GM19468 (cell line): ENCODE measurements at regions not wholly inside any gene's neighbourhood (a gene's known extent, or its start where the extent isn't known, plus 50 kb on each side); places are given as distances from the start of the nearest gene placed in this dataset.
"Not testable (repeated sequence)": the region's sequence is repeated elsewhere in the genome, so short reads cannot be mapped to it uniquely, and the experiment has no call there.

ENCODE experiments used
- ATAC-seq: cut with Tn5 transposase; IDR thresholded peaks from one replicate; pipeline ENCODE4 v1.9.1; 2021; ENCODE audit warnings: mild to moderate bottlenecking, moderate library complexity, moderate number of reproducible peaks; ENCODE audit not compliant: unreplicated experiment; ENCODE audit errors: extremely low read depth

DNA sequence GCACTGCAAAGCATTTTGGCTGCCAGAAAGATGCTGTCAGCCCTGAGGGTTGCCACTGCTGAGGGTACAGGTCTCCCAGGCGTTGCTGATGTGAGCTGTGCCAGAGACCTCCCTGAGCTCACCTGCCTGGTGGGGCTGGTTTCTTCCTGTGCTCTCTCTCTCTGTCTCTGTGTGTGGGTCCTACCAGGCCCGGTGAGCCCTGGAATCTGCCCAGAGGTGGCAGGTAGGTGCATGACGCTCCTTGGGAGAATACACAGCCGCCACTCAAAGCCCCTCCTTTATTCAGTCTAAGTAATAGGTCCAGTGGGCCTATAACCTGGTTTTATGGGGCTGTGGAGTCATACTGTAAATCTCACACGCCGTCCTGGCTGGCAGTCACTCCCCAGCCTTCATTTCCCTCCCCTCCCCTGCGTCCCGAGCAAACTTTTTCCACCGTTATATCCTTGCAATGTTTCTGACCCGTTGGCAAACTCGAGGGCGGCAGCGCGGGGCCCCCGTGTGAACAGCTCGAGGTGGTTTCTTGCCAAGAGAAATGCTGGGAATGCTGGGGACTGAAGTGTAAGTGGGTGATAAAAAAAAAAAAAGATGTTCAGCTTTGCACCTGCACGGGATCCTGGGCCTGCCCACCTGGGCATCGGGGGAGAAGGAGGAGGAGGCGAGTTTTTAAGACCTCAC is 245.9 kb downstream of the CRLF2 start:
- no peak for ATAC-seq

DNA sequence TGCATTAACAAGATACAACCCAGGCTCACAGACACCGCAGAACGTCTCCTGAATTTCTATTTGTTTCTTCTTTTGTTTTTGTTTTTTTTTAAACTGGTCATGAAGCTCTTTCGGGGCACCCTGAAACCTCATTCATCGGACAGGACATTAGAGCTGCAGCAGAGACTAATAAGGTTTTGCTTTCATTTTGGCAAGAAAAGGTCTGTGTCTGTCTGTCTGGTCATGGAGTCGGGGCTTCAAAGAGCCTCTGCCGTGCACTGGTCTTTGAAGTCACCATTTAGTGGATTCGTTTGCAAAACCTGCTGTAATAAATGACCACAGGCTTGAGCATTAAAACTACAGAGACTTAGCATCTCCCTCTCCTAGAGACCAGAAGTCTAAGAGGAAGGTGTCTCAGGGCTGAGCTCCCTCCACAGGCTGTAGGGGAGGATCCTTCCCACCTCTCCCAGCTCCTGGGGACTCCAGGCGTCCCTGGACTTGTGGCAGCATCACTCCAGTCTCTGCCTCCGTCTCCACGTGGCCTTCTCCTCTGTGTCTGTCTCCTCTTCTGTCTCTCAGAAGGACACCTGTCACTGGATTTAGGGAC is 247.5 kb downstream of the CRLF2 start:
- ATAC-seq: no peak

DNA sequence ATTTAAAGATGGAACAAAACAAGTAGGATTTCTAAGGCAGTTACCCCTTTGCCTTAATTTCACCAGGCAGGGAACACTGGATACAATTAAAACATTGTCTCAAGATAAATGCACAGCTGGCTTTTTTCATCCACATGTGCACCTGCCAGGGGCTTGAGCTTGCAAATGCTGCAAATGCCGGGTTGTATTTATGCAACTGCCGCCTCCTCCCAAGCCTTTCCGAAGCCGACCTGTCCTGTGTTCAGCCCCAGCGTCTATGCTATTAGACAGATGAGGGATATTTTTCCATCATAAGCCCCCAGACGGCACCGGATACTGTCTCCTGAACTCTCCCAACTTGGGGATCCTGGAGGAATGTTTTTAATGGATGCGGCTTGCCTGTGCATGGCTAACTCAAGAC is 251.6 kb downstream of the CRLF2 start:
- no peak for ATAC-seq

DNA sequence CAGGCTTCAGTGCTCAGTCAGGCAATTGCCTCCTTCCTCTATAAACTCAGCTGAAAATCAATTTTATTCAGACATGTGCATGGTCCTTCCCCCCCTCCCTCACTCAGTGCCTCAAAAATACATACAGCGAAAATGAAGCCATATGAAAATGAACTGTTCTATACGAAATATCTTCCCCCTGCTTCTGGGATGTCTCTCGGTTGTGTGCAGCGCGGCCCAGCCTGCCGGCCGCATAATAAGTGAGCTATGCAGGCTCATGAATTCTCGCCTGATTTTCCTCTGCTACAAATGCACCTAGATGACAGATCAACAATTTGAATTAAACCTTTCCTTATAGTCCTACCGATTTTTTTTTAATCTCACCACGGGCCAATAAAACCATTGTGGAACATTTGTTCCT is 252.9 kb downstream of the CRLF2 start:
- ATAC-seq: no peak

DNA sequence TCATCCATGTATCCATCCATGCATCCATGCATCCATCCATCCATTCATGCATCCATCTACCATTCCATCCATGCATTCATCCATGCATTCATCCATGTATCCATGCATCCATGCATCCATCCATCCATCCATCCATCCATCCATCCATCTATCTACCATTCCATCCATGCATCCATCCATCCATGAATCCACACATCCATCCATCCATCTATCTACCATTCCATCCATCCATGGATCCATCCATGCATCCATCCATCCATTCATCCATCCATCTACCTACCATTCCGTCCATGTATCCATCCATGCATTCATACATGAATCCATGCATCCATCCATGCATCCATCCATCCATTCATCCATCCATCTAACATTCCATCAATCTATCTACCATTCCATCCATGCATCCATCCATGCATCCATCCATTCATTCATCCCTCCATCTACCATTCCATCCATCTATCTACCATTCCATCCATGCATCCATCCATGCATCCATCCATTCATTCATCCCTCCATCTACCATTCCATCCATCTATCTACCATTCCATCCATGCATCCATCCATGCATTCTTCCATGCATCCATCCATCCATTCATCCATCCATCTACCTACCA is 257.2 kb downstream of the CRLF2 start:
- not testable (repeated sequence) for ATAC-seq

DNA sequence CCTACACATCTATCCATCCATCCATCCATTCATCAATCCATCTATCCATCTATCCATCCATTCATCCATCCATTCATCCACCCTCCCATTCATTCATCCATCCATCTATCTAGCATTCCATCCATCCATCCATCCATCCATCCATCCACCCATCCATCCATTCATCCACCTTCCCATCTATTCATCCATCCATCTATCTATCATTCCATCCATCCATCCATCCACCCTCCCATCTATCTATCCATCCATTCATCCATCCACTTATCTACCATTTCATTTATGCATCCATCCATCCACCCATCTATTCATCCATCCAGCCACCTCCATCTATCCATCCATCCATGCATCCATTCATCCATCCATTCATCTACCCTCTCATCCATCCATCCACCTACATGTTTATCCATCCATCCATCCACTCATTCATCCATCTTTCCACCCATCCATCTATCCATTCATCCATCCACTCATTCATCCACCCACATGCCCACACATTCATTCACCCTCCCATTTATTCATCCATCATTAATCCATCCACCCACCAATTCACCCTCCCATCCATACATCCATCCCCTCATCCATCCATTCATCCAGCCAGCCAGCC is 258.5 kb downstream of the CRLF2 start:
- no peak for ATAC-seq

DNA sequence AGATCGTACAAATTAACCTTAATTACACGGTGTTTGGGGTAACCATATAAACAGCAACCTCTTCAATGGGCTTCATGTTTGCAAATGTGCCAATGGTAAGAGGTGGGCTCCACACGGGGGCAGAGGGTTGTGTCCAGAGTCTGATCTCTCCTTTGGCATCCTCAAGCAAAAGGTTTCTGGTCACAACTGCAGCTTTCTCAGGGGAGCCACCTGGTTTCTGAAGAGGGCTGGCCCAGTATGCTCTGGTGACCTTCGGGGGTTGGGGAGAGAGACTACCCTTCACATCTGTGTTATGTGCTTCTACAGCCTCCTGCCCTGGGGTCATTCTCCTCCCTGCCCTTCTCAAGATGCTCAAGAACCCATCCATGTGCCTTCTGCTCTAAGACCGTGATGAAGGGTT is 259.6 kb downstream of the CRLF2 start:
- no peak for ATAC-seq

DNA sequence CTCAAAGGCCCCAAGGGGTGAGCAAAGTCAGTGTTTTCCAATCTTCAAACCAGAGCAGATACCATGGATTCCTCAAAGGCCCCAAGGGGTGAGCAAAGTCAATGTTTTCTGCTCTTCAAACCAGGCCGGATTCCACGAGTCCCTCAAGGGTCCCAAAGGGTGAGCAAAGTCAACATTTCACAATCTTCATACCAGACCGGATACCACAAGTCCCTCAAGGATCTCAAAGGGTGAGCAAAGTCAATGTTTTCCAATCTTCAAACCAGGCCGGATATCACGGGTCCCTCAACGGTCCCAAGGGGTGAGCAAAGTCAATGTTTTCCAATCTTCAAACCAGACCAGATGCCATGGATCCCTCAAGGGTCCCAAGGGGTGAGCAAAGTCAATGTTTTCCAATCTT is 265.2 kb downstream of the CRLF2 start:
- ATAC-seq: not testable (repeated sequence)

DNA sequence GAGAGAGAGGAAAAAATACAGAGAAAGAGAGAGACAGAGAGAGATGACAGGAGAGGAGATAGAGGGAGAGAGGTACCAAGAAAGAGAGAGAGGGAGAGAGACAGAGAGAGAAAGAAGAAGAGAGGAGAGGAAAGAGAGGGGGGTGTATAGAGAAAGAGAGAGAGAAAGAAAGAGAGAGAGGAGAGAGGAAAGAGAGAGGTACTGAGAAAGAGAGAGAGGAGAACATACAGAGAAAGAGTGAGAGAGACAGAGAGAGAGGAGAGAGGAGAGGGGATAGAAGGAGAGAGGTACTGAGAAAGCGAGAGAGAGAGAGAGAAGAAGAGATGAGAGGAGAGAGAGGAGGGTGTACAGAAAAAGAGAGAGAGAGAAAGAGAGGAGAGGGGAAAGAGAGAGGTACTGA is 269.4 kb downstream of the CRLF2 start:
- no peak for ATAC-seq

DNA sequence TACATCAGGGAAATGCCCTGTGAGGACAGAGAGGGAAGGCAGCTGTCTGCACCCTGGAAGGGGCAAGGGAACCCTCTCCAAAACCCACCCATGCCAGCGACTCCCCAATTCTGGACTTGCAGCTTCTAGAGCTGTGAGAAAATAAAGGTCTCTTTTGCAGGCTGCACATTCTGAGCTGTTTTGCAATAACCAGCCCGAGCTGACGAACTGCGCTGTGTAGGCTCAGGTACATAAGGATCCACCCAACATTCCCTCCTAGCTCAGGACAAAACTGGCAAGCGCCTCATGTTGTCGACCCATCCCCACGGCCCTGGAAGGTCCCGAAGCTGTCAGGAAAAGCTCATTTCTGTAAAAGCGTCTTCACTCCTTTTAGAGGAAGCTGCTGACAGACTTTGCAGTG is 271.8 kb downstream of the CRLF2 start:
- no peak for ATAC-seq

DNA sequence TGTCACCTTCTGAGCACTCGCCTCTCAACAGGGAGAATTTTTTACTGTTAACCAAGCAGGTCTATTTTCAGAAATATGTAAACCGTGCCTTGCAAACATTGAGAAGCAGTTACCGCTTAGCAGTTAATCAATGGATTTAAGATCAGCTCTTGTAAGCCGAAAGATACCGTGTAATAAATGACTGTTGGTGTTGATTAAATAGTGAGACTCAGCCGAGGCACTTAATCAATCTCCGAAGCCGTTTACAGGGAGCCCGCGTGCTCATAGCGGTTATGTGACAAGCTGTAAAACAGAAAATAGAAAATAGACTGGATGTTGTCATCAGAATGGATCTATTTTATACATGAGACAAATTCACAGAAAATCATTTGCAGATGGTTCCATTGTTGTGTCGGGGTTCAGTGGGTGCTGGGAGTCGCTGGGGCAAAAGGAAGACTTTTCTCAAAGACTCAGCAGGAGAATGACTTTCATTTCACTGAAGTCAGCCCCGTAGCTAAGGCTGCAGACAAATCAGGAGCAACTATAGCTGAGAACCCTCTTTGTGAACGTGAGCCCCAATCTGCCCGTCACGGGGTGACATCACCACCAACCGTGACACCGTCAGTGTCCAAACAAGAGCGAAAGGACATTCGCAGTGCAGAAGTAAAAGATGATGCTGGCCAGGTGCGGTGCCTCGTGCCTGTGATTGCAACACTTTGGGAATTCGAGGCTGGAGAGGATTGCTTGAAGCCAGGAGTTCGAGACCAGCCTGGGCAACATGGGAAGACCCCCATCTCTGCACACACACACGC is 275.3 kb downstream of the CRLF2 start:
- ATAC-seq: no peak

DNA sequence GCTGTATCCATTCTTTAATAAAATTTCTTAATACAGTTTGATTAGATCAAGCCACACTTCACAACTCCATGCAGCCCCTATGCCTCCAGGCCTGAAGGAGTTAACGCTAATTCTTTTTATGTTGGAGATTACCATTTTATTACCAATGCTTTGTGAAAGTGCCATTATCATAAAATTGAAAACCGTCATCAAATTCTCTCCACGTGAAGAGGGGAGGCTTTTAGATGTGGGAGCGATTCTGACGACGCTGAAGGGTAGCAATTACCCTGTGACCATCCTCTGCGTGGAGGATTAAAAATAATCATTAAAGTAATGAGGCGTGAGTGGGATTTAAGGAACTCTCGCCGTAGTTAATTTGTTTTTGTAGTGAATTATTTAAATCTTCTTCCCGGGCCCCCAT is 278.8 kb downstream of the CRLF2 start:
- no peak for ATAC-seq

DNA sequence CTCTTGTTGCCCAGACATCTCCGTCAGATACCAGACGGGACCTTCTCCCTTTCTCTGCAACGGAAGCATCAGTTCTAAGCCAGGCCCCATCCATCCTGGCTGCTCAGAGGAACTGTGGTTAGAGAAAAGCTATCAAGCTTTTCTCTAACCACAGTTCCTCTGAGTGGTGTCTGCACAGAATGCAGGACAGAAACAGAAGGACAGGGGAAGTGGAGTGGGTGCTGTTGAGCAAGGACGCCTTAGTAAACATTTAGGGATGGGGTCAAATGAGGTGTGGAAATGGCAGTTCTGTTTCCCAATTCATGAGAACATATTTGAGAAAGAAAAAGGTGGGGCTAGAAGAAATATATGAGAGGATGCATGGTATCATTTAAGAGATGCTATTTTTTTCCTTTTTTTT is 283.8 kb downstream of the CRLF2 start:
- ATAC-seq: no peak

DNA sequence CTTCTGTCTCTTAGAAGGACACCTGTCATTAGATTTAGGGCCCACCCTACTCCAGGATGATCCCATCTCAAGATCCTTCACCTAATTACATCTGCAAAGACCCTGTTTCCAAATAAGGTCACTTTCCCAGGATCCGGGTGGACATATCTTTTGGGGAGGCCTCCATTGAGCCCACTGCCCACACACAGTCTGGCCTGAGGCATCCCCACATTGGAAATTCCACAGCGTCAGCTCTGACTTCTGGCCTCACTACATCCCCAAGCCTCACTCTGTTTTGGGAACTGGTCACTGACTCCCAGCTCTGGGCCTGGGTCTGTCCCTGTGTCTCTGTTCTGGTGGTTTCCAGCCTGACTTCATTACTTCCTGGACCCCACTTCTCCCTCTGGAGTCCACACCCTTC is 285.5 kb downstream of the CRLF2 start:
- no peak for ATAC-seq

DNA sequence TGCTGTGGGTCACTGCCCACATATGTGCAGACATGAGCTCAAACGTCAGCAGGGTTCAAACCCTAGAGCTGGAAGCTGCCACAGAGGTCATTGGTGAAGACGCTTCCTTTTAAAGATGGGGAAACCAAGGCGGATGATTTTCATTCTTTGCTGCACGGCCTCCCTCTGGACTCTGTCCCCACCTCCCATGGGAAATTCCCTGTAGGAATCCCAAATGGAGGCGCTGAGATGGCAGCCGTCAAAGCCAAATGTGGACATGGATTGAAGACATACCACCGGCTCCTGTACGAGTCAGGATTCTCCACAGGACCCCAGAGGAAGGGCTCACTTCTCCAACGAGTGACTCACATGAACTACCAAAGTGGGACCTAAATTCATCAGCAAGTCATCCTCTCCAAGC is 286.4 kb downstream of the CRLF2 start:
- no peak for ATAC-seq

DNA sequence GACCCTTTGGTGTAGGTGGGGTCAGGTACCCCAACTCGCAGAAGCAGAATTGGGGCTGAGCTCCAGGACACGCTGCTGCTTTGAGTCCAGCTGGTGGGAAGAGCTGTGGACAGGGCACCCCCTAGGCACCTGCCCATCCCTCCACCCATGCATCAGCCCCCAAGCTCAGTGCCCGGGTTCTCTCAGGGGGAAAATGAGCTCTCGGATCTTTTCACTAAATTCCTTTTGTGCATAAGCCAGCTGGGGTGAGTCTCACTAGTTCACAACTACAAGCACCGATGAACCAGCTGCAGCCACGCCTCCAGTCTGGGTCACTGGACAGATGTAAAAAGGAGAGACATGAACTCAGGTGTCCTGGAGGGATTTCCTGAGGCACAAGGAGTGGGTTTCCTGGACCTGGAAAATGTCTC is 286.8 kb downstream of the CRLF2 start:
- no peak for ATAC-seq

DNA sequence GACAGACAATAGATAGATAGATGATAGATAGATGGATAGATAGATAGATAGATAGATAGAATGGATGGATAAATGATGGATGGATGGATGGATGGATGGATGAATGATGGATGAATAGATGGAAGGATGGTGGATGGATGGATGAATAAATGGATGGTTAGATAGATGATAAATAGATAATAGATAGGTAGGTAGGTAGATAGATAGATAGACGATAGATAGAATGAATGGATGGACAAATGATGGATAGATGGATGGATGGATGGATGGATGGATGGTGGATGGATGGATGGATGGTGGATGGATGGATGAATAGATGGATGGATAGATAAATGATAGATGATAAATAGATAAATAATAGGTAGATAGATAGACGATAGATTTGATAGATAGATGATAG is 287.4 kb downstream of the CRLF2 start:
- no peak for ATAC-seq

DNA sequence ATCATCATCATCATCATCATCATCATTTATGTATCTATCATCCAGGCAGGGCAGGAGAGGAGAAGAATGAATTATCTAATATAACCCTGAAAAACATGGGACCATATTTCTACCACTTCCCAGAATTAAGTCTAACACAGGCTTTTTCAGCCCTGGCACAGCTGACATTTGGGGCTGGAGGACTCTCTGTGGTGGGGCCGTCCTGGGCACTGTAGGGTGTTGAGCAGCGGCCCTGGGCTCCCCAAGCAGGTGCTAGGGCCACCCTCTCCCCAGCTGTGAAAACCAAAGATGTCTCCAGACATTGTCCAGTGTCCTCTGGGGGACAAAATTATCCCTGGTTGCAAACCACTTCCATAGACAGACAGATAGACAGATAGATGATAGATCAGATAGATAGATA is 288.4 kb downstream of the CRLF2 start:
- no peak for ATAC-seq

DNA sequence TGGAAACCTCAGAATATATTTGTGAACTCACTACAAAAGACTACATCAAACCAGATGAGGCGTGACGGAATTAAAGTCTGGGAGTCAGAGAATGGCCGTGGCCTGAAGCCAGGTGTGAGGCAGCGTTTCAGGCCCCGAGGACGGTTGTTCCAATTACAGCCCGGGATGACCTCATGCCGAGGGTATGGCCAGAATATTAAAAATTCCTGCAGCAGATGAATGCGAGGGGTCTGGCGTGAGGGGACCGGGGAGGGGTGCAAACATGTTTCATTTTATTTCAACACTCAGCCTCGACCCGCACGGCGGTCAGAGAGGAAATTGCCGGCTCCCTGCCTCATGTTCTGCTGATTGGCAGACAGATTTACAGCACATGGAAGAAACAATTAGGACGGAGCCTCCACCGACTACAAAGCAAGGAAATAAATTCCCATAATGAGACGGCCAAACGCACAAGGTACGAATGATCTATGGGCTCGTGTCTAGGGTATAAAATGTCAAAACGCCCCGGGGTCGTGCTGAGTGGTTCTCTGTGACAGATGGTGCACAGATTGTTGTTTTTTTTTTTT is 289.7 kb downstream of the SHOX start:
- ATAC-seq: no peak

DNA sequence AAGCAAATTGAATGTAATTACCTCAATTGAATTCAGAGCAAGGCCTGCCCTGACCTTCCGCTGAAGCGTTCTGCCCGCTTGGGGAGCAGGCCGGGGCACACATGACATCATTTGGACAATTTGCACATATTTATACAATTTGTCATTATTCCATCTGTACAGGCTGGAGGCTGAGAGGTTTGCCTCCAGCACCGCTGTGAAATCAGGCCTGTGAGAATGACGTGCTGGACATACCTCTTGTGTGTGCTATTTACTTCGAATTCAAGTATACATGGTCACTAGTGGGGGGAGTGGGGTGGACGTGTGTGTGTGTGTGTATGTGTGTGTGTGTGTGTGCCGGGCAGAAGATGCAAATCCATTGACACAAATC is 285.6 kb downstream of the SHOX start:
- ATAC-seq: no peak
